OCI-LY7 (cell line): ENCODE measurements at regions not wholly inside any gene's neighbourhood (a gene's known extent, or its start where the extent isn't known, plus 50 kb on each side); places are given as distances from the start of the nearest gene placed in this dataset.

Experiments used
- EZH2phosphoT487 ChIP-seq: fragments of 200-600 bp; sonication (generic); IDR thresholded peaks from 2 replicates; pipeline ENCODE4 v1.6.1; 2018; ENCODE audit warnings: low read depth, borderline replicate concordance, mild to moderate bottlenecking, mixed run types, antibody characterized with exemption, low read length, moderate library complexity, mixed read lengths
- TF ChIP-seq, protein P1 (sequence below): fragments of 200-600 bp; sonication (generic); conservative IDR thresholded peaks from 2 replicates; pipeline ENCODE4 v1.5.1; 2014; ENCODE audit warnings: mild to moderate bottlenecking, antibody characterized with exemption, low read length, moderate library complexity, mixed read lengths

DNA sequence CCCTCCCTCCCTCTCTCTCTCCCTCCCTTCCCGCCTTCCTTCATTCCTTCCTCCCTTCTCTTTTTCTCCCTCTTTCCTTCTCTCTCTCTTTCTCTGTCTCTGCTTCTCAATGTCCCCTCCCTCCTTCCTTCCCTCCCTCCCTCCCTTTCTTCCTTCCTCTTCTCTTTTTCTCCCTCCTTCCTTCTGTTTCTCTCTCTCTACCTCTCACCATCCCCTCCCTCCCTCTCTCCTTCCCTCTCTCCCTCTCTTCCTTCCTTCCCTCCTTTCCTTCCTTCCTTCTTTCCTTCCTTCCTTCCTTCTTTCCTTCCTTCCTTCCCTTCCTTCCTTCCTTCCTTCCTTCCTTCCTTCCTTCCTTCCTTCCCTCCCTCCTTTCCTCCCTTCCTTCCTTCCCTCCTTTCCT is 504.6 kb downstream of the EPHA3 start:
- TF ChIP-seq, protein P1, sequence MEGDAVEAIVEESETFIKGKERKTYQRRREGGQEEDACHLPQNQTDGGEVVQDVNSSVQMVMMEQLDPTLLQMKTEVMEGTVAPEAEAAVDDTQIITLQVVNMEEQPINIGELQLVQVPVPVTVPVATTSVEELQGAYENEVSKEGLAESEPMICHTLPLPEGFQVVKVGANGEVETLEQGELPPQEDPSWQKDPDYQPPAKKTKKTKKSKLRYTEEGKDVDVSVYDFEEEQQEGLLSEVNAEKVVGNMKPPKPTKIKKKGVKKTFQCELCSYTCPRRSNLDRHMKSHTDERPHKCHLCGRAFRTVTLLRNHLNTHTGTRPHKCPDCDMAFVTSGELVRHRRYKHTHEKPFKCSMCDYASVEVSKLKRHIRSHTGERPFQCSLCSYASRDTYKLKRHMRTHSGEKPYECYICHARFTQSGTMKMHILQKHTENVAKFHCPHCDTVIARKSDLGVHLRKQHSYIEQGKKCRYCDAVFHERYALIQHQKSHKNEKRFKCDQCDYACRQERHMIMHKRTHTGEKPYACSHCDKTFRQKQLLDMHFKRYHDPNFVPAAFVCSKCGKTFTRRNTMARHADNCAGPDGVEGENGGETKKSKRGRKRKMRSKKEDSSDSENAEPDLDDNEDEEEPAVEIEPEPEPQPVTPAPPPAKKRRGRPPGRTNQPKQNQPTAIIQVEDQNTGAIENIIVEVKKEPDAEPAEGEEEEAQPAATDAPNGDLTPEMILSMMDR: no peak
- TF ChIP-seq EZH2phosphoT487: no peak
